ENCODE measurements at regions not wholly inside any gene's neighbourhood (a gene's known extent, or its start where the extent isn't known, plus 50 kb on each side); places are given as distances from the start of the nearest gene placed in this dataset.

GRCh38 chr16:54397838-54398237 is 111.3 kb upstream of the IRX3 start:
- peaks cover 0 to 10% (median 0%) of the 10 kb centered on the region in 4 donors for H3K9me3 ChIP-seq
- no peak for DNase-seq (ENCODE audit: low spot score in 2 of 2)
- H3K4me1 ChIP-seq: no peaks in the 10 kb centered on the region
- 48 to 56% methylated on average over 3 of the region's 3 CpGs for WGBS, 2 donors
- H3K27ac ChIP-seq: no peak overlapping the region
- no peaks in the 10 kb centered on the region for H3K36me3 ChIP-seq
- no peak overlapping the region for H3K4me3 ChIP-seq
- no peaks in the 10 kb centered on the region for H3K27me3 ChIP-seq
- TF ChIP-seq EP300 (IDR thresholded peaks at IDR 0.05): no peak
- no peak for TF ChIP-seq CTCF (IDR thresholded peaks at IDR 0.05)
- TF ChIP-seq POLR2A (IDR thresholded peaks at IDR 0.05): no peak

- no peaks in the 10 kb centered on the region for H3K36me3 ChIP-seq
- no peaks in the 10 kb centered on the region for H3K4me1 ChIP-seq
- 60 to 62% methylated on average over 11 of the region's 11 CpGs for WGBS, 2 donors
- H3K4me3 ChIP-seq: no peak overlapping the region
- TF ChIP-seq CTCF (IDR thresholded peaks at IDR 0.05) (no peak), POLR2A (IDR thresholded peaks at IDR 0.05) (no peak), EP300 (IDR thresholded peaks at IDR 0.05) (no peak)
- H3K9me3 ChIP-seq: peaks cover 0 to 10% (median 0%) of the 10 kb centered on the region in 4 donors
- H3K27me3 ChIP-seq: no peaks in the 10 kb centered on the region
- DNase-seq (ENCODE audit: low spot score in 2 of 2): no peak
- H3K27ac ChIP-seq: no peak overlapping the region
Observed at GRCh38 chr16:54397190-54397835, 110.7 kb upstream of the IRX3 start.

- Histone ChIP-seq H3K36me3 (no peaks in the 10 kb centered on the region), H3K9me3 (peaks cover 0 to 4% (median 0%) of the 10 kb centered on the region in 4 donors), H3K27me3 (no peaks in the 10 kb centered on the region), H3K4me1 (no peaks in the 10 kb centered on the region), H3K4me3 (no peak overlapping the region), H3K27ac (no peak overlapping the region)
- TF ChIP-seq EP300 (IDR thresholded peaks at IDR 0.05): no peak
- no peak for TF ChIP-seq POLR2A (IDR thresholded peaks at IDR 0.05)
- TF ChIP-seq CTCF (IDR thresholded peaks at IDR 0.05): no peak
- no peak for DNase-seq (ENCODE audit: low spot score in 2 of 2)
- WGBS, 2 donors: 72 to 73% methylated on average over 8 of the region's 8 CpGs
Observed at GRCh38 chr16:54389836-54390494, 103.4 kb upstream of the IRX3 start.

- H3K9me3 ChIP-seq: peaks cover 0 to 15% (median 0%) of the 10 kb centered on the region in 4 donors
- H3K4me3 ChIP-seq: no peak overlapping the region
- TF ChIP-seq POLR2A (IDR thresholded peaks at IDR 0.05) (no peak), EP300 (IDR thresholded peaks at IDR 0.05) (no peak), CTCF (IDR thresholded peaks at IDR 0.05) (no peak)
- H3K4me1 ChIP-seq: no peaks in the 10 kb centered on the region
- H3K27ac ChIP-seq: no peak overlapping the region
- H3K36me3 ChIP-seq: no peaks in the 10 kb centered on the region
- DNase-seq (ENCODE audit: low spot score in 2 of 2): no peak
- 22 to 29% methylated on average over 2 of the region's 2 CpGs for WGBS, 2 donors
- H3K27me3 ChIP-seq: no peaks in the 10 kb centered on the region
Observed at GRCh38 chr16:54385141-54385540, 98.6 kb upstream of the IRX3 start.

GRCh38 chr16:54381601-54382313 is 95.2 kb upstream of the IRX3 start:
- Histone ChIP-seq H3K27ac (no peak overlapping the region), H3K9me3 (peaks cover 0 to 25% (median 0%) of the 10 kb centered on the region in 4 donors), H3K4me3 (no peak overlapping the region), H3K4me1 (no peaks in the 10 kb centered on the region), H3K27me3 (no peaks in the 10 kb centered on the region), H3K36me3 (no peaks in the 10 kb centered on the region)
- no peak for DNase-seq (ENCODE audit: low spot score in 2 of 2)
- 74 to 77% methylated on average over 12 of the region's 12 CpGs for WGBS, 2 donors
- no peak for TF ChIP-seq EP300 (IDR thresholded peaks at IDR 0.05)
- TF ChIP-seq CTCF (IDR thresholded peaks at IDR 0.05): no peak
- TF ChIP-seq POLR2A (IDR thresholded peaks at IDR 0.05): no peak
